Prostate gland (tissue), 2 donors: ENCODE measurements at regions not wholly inside any gene's neighbourhood (a gene's known extent, or its start where the extent isn't known, plus 50 kb on each side); places are given as distances from the start of the nearest gene placed in this dataset.

Experiments used
- CTCF ChIP-seq, 4 experiments: fragments of 200-600 bp in 2 of 4; fragments of 450-650 bp in 2 of 4; sonication (generic) in 2 of 4; IDR thresholded peaks; 1 replicate in 3 of 4; 2 replicates in 1 of 4; pipeline ENCODE4 v1.5.1; 2016 to 2019; ENCODE audit warnings: antibody characterized with exemption in 4 of 4, mild to moderate bottlenecking in 2 of 4, moderate library complexity in 2 of 4
- POLR2A ChIP-seq: fragments of 450-650 bp; IDR thresholded peaks from one replicate; pipeline ENCODE4 v1.6.1; 2016; ENCODE audit warnings: antibody characterized with exemption, mild to moderate bottlenecking
- POLR2AphosphoS5 ChIP-seq: sonication (generic); formaldehyde crosslinking; IDR thresholded peaks from one replicate; pipeline ENCODE4 v1.6.1; 2017; ENCODE audit warnings: antibody characterized with exemption

DNA sequence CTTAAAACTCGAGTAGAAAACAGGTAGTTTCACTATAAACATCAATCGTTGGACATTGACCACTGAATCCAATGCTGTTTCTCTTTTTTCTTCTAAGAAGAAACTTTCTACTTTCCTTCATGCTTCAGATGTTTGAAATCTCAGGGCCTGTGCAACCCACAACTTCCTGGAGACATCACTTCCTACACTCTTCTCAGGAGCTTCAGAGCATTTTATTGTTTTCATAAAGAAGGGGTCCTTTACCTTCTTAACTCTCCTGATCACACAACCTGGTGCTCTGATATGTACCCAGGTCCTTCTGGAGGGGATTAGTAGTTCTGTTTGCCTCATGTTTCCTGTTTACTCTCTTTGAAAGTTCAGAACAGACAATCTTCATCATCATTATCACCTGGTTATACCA, 113.0 kb upstream of the VAV3 start:
- TF ChIP-seq POLR2A (no peak), POLR2AphosphoS5 (no peak), CTCF (IDR thresholded peaks at IDR 0.05) (no peak)
